ENCODE measurements at regions not wholly inside any gene's neighbourhood (a gene's known extent, or its start where the extent isn't known, plus 50 kb on each side); places are given as distances from the start of the nearest gene placed in this dataset.
"Not testable (repeated sequence)": the region's sequence is repeated elsewhere in the genome, so short reads cannot be mapped to it uniquely, and the experiment has no call there.

- no peaks in the 10 kb centered on the region for H3K4me1 Mint-ChIP-seq
- no peaks in the 10 kb centered on the region for H3K27me3 Mint-ChIP-seq (ENCODE audit: low read depth in 3 of 3)
- Histone ChIP-seq H3K4me3 (replicated peaks in 1 of 3; ENCODE audit: low read depth in 2 of 3, low read length in 3 of 3) (no peak overlapping the region), H3K9me3 (replicated peaks in 1 of 2; ENCODE audit: control insufficient read depth in 1 of 2, insufficient read depth in 1 of 2, low read length in 2 of 2) (peaks cover 0 to 8% of the 10 kb centered on the region in 2 donors), H4K20me1 (ENCODE audit: insufficient read depth, low read length) (no peaks in the 10 kb centered on the region), H3K4me2 (replicated peaks; ENCODE audit: extremely low read depth, low read length, poor library complexity, severe bottlenecking) (no peak overlapping the region), H3K27me3 (ENCODE audit: control insufficient read depth in 2 of 2, insufficient read depth in 2 of 2, low read length in 2 of 2) (no peaks in the 10 kb centered on the region), H3K9ac (ENCODE audit: insufficient read depth, low read length, poor library complexity, severe bottlenecking) (no peak overlapping the region), H3K4me1 (ENCODE audit: control insufficient read depth in 1 of 2, insufficient read depth in 2 of 2, low read length in 2 of 2) (no peaks in the 10 kb centered on the region), H2AFZ (ENCODE audit: insufficient read depth, low read depth, low read length, poor library complexity, severe bottlenecking) (no peak overlapping the region), H3K27ac (ENCODE audit: low read depth in 1 of 2, low read length in 2 of 2) (no peak overlapping the region), H3K79me2 (ENCODE audit: insufficient read depth, low read length) (no peaks in the 10 kb centered on the region), H3K36me3 (replicated peaks in 1 of 2; ENCODE audit: control insufficient read depth in 1 of 2, insufficient read depth in 2 of 2, low read length in 2 of 2) (no peaks in the 10 kb centered on the region)
- 100% methylated on average over 1 of the region's 3 CpGs for WGBS (ENCODE audit: insufficient coverage)
- intact Hi-C loops (cut with micrococcal nuclease) = no loop called here
- no peaks in the 10 kb centered on the region for H3K36me3 Mint-ChIP-seq
- H3K9me3 Mint-ChIP-seq = peaks cover under 1 to 5% (median 3%) of the 10 kb centered on the region in 7 donors
- DNase-seq = no peak
- TF ChIP-seq CTCF (IDR thresholded peaks at IDR 0.05) = no peak
- H3K27ac Mint-ChIP-seq = no peak overlapping the region
- no peak overlapping the region for H3K4me3 Mint-ChIP-seq
Measured at GRCh38 chr16:25566183-25566582, 125.6 kb upstream of the HS3ST4 start.

GRCh38 chr16:25563700-25564099, 128.1 kb upstream of the HS3ST4 start:
- Histone ChIP-seq H2AFZ (ENCODE audit: insufficient read depth, low read depth, low read length, poor library complexity, severe bottlenecking) (no peak overlapping the region), H3K9ac (ENCODE audit: insufficient read depth, low read length, poor library complexity, severe bottlenecking) (no peak overlapping the region), H3K79me2 (ENCODE audit: insufficient read depth, low read length) (no peaks in the 10 kb centered on the region), H3K4me2 (replicated peaks; ENCODE audit: extremely low read depth, low read length, poor library complexity, severe bottlenecking) (no peak overlapping the region), H3K4me3 (replicated peaks in 1 of 3; ENCODE audit: low read depth in 2 of 3, low read length in 3 of 3) (no peak overlapping the region), H3K36me3 (replicated peaks in 1 of 2; ENCODE audit: control insufficient read depth in 1 of 2, insufficient read depth in 2 of 2, low read length in 2 of 2) (no peaks in the 10 kb centered on the region), H4K20me1 (ENCODE audit: insufficient read depth, low read length) (no peaks in the 10 kb centered on the region), H3K27ac (ENCODE audit: low read depth in 1 of 2, low read length in 2 of 2) (no peak overlapping the region), H3K9me3 (replicated peaks in 1 of 2; ENCODE audit: control insufficient read depth in 1 of 2, insufficient read depth in 1 of 2, low read length in 2 of 2) (peaks cover 0 to 3% of the 10 kb centered on the region in 2 donors), H3K4me1 (ENCODE audit: control insufficient read depth in 1 of 2, insufficient read depth in 2 of 2, low read length in 2 of 2) (no peaks in the 10 kb centered on the region), H3K27me3 (ENCODE audit: control insufficient read depth in 2 of 2, insufficient read depth in 2 of 2, low read length in 2 of 2) (no peaks in the 10 kb centered on the region)
- H3K9me3 Mint-ChIP-seq = peaks cover 0 to 8% (median 2%) of the 10 kb centered on the region in 7 donors
- TF ChIP-seq CTCF (IDR thresholded peaks at IDR 0.05) = no peak
- no peaks in the 10 kb centered on the region for H3K36me3 Mint-ChIP-seq
- no peak for DNase-seq
- H3K27me3 Mint-ChIP-seq (ENCODE audit: low read depth in 3 of 3) = no peaks in the 10 kb centered on the region
- intact Hi-C loops (cut with micrococcal nuclease) = no loop called here
- no peaks in the 10 kb centered on the region for H3K4me1 Mint-ChIP-seq
- no peak overlapping the region for H3K4me3 Mint-ChIP-seq
- H3K27ac Mint-ChIP-seq = no peak overlapping the region
- 0% methylated on average over 1 of the region's 4 CpGs for WGBS (ENCODE audit: insufficient coverage)

GRCh38 chr16:25561723-25562122, 130.0 kb upstream of the HS3ST4 start:
- DNase-seq; H3K27me3 ChIP-seq (ENCODE audit: control insufficient read depth in 2 of 2, insufficient read depth in 2 of 2, low read length in 2 of 2); H3K27ac ChIP-seq (ENCODE audit: low read depth in 1 of 2, low read length in 2 of 2); H3K36me3 ChIP-seq (replicated peaks in 1 of 2; ENCODE audit: control insufficient read depth in 1 of 2, insufficient read depth in 2 of 2, low read length in 2 of 2); H4K20me1 ChIP-seq (ENCODE audit: insufficient read depth, low read length); H3K4me1 ChIP-seq (ENCODE audit: control insufficient read depth in 1 of 2, insufficient read depth in 2 of 2, low read length in 2 of 2); H3K4me3 Mint-ChIP-seq; H2AFZ ChIP-seq (ENCODE audit: insufficient read depth, low read depth, low read length, poor library complexity, severe bottlenecking); H3K9me3 ChIP-seq (replicated peaks in 1 of 2; ENCODE audit: control insufficient read depth in 1 of 2, insufficient read depth in 1 of 2, low read length in 2 of 2); H3K4me3 ChIP-seq (replicated peaks in 1 of 3; ENCODE audit: low read depth in 2 of 3, low read length in 3 of 3); H3K79me2 ChIP-seq (ENCODE audit: insufficient read depth, low read length); intact Hi-C loops (cut with micrococcal nuclease); H3K9ac ChIP-seq (ENCODE audit: insufficient read depth, low read length, poor library complexity, severe bottlenecking); H3K36me3 Mint-ChIP-seq; H3K27me3 Mint-ChIP-seq (ENCODE audit: low read depth in 3 of 3); H3K27ac Mint-ChIP-seq; H3K4me2 ChIP-seq (replicated peaks; ENCODE audit: extremely low read depth, low read length, poor library complexity, severe bottlenecking); H3K4me1 Mint-ChIP-seq: not testable (repeated sequence)
- WGBS (ENCODE audit: insufficient coverage) = no CpG with 5 or more reads among the region's 3 CpGs
- peaks cover 0 to 12% (median 3%) of the 10 kb centered on the region in 7 donors for H3K9me3 Mint-ChIP-seq

- DNase-seq; H3K4me1 ChIP-seq (ENCODE audit: control insufficient read depth in 1 of 2, insufficient read depth in 2 of 2, low read length in 2 of 2); H3K36me3 Mint-ChIP-seq; H3K27ac ChIP-seq (ENCODE audit: low read depth in 1 of 2, low read length in 2 of 2); H3K36me3 ChIP-seq (replicated peaks in 1 of 2; ENCODE audit: control insufficient read depth in 1 of 2, insufficient read depth in 2 of 2, low read length in 2 of 2); H2AFZ ChIP-seq (ENCODE audit: insufficient read depth, low read depth, low read length, poor library complexity, severe bottlenecking); intact Hi-C loops (cut with micrococcal nuclease); H4K20me1 ChIP-seq (ENCODE audit: insufficient read depth, low read length); H3K9me3 ChIP-seq (replicated peaks in 1 of 2; ENCODE audit: control insufficient read depth in 1 of 2, insufficient read depth in 1 of 2, low read length in 2 of 2); H3K9ac ChIP-seq (ENCODE audit: insufficient read depth, low read length, poor library complexity, severe bottlenecking); H3K4me2 ChIP-seq (replicated peaks; ENCODE audit: extremely low read depth, low read length, poor library complexity, severe bottlenecking); H3K4me3 Mint-ChIP-seq; H3K4me3 ChIP-seq (replicated peaks in 1 of 3; ENCODE audit: low read depth in 2 of 3, low read length in 3 of 3); H3K79me2 ChIP-seq (ENCODE audit: insufficient read depth, low read length); H3K27ac Mint-ChIP-seq; H3K27me3 Mint-ChIP-seq (ENCODE audit: low read depth in 3 of 3); H3K4me1 Mint-ChIP-seq; H3K27me3 ChIP-seq (ENCODE audit: control insufficient read depth in 2 of 2, insufficient read depth in 2 of 2, low read length in 2 of 2): not testable (repeated sequence)
- H3K9me3 Mint-ChIP-seq = peaks cover 1 to 16% (median 5%) of the 10 kb centered on the region in 7 donors
- 86% methylated on average over 1 of the region's 4 CpGs for WGBS (ENCODE audit: insufficient coverage)
Measured at GRCh38 chr16:25556968-25557312, 134.8 kb upstream of the HS3ST4 start.
